ENCODE measurements at regions not wholly inside any gene's neighbourhood (a gene's known extent, or its start where the extent isn't known, plus 50 kb on each side); places are given as distances from the start of the nearest gene placed in this dataset.

GRCh38 chr9:78967596-78968217 is 604.1 kb upstream of the TLE4 start:
- DNase-seq (ENCODE audit: low read depth in 1 of 2, low spot score in 1 of 2): peak in 1 of 2 experiments; percentile 69
- Histone ChIP-seq H3K4me1 (peaks cover 28% of the 10 kb centered on the region), H3K9me3 (no peaks in the 10 kb centered on the region), H3K4me3 (no peak overlapping the region), H3K4me2 (peak overlapping the region; percentile 58), H3K27ac (peak overlapping the region; percentile 57 to 68)
- FAIRE-seq: peak; percentile 18
- ChIA-PET CTCF (no interaction called here), POLR2A (no interaction called here)
- WGBS (ENCODE audit: missing lambda C conversion rate): 20% methylated on average over 3 of the region's 3 CpGs
- 0 out of 5 replicates have a peak, but pooled peaks of 1 of the 2 experiments have one; percentile 18 for TF ChIP-seq JUN (IDR thresholded peaks at IDR 0.05)
- peak in 1 of 2 experiments; percentile 41; a peak in 1 of 5 replicates for TF ChIP-seq EP300 (IDR thresholded peaks at IDR 0.05)
- peak; percentile 87 for TF ChIP-seq GATA3 (IDR thresholded peaks at IDR 0.05; ENCODE audit: borderline replicate concordance)
- TF ChIP-seq ZC3H11A (IDR thresholded peaks at IDR 0.05): no peak
- ATAC-seq: peak in 1 of 2 experiments; percentile 80; a peak in 3 of 6 replicates

- POLR2A ChIA-PET: no interaction called here
- 62% methylated on average over 2 of the region's 2 CpGs for WGBS (ENCODE audit: missing lambda C conversion rate)
- CTCF ChIA-PET: no interaction called here
Measured at GRCh38 chr9:78970375-78970774, 601.4 kb upstream of the TLE4 start.

GRCh38 chr9:78971540-78971939 is 600.2 kb upstream of the TLE4 start:
- H3K4me1 ChIP-seq: peaks cover 39% of the 10 kb centered on the region
- ChIA-PET CTCF (interaction anchor here (0.7 kb wide), 1 partner anchor 100 kb away, joined by 3 read pairs; no protein-coding TSS in a partner anchor), POLR2A (no interaction called here)

More at GRCh38 chr9:78970375-78970774, 601.4 kb upstream of the TLE4 start:
- Histone ChIP-seq H3K27ac (no peak overlapping the region), H3K4me3 (no peak overlapping the region), H3K4me2 (no peak overlapping the region), H3K4me1 (peaks cover 39% of the 10 kb centered on the region), H3K9me3 (no peaks in the 10 kb centered on the region)
- TF ChIP-seq EP300 (IDR thresholded peaks at IDR 0.05) (no peak), NR3C1 (IDR thresholded peaks at IDR 0.05) (no peak)
- ATAC-seq (no peak), DNase-seq (ENCODE audit: low read depth in 1 of 2, low spot score in 1 of 2) (no peak), FAIRE-seq (no peak)

GRCh38 chr9:78972303-78972999 is 599.3 kb upstream of the TLE4 start:
- FAIRE-seq: no peak
- ChIA-PET POLR2A (no interaction called here), CTCF (interaction anchor here (0.7 kb wide), 1 partner anchor 101 kb away, joined by 3 read pairs; no protein-coding TSS in a partner anchor)
- 2% methylated on average over 1 of the region's 1 CpG for WGBS (ENCODE audit: missing lambda C conversion rate)
- DNase-seq (ENCODE audit: low read depth in 1 of 2, low spot score in 1 of 2): no peak
- Histone ChIP-seq H3K4me2 (no peak overlapping the region), H3K4me3 (no peak overlapping the region), H3K4me1 (peaks cover 35% of the 10 kb centered on the region), H3K27ac (peak overlapping the region in 1 of 2 experiments; percentile 48; a peak in 3 of 6 replicates), H3K9me3 (no peaks in the 10 kb centered on the region)
- no peak for ATAC-seq
- no peak for TF ChIP-seq NR3C1 (IDR thresholded peaks at IDR 0.05)
- TF ChIP-seq CHD2 (IDR thresholded peaks at IDR 0.05; ENCODE audit: low read length, partially characterized antibody): no peak
- TF ChIP-seq GATA3 (IDR thresholded peaks at IDR 0.05; ENCODE audit: borderline replicate concordance): no peak
- no peak for TF ChIP-seq EHMT2 (IDR thresholded peaks at IDR 0.05; ENCODE audit: low read depth)
- no peak for TF ChIP-seq POLR2AphosphoS2 (conservative IDR thresholded peaks at IDR 0.05; ENCODE audit: low read length)
- no peak for TF ChIP-seq HOXA7 (CRISPR knock-in tag; IDR thresholded peaks at IDR 0.05)
- TF ChIP-seq HDAC2 (IDR thresholded peaks at IDR 0.05): no peak
- no peak for TF ChIP-seq CHD4 (IDR thresholded peaks at IDR 0.05; ENCODE audit: borderline replicate concordance)
- TF ChIP-seq RNF2 (IDR thresholded peaks at IDR 0.05; ENCODE audit: borderline replicate concordance, low read depth): no peak
- TF ChIP-seq REST (IDR thresholded peaks at IDR 0.05): no peak
- TF ChIP-seq SMC3 (IDR thresholded peaks at IDR 0.05): no peak
- TF ChIP-seq EHF (CRISPR knock-in tag; IDR thresholded peaks at IDR 0.05): no peak
- TF ChIP-seq HEYL (CRISPR knock-in tag; IDR thresholded peaks at IDR 0.05): no peak
- TF ChIP-seq JUN (IDR thresholded peaks at IDR 0.05): no peak
- TF ChIP-seq EP300 (IDR thresholded peaks at IDR 0.05): no peak
- no peak for TF ChIP-seq PBX3 (IDR thresholded peaks at IDR 0.05)
- TF ChIP-seq HOXB5 (CRISPR knock-in tag; IDR thresholded peaks at IDR 0.05): no peak
- no peak for TF ChIP-seq CBX2 (IDR thresholded peaks at IDR 0.05; ENCODE audit: borderline replicate concordance, low read depth)
- no peak for TF ChIP-seq ZC3H11A (IDR thresholded peaks at IDR 0.05)
- no peak for TF ChIP-seq TFCP2L1 (CRISPR knock-in tag; IDR thresholded peaks at IDR 0.05)

More at GRCh38 chr9:78971540-78971939, 600.2 kb upstream of the TLE4 start:
- no peak for DNase-seq (ENCODE audit: low read depth in 1 of 2, low spot score in 1 of 2)
- TF ChIP-seq EHMT2 (IDR thresholded peaks at IDR 0.05; ENCODE audit: low read depth): no peak
- Histone ChIP-seq H3K4me2 (no peak overlapping the region), H3K9me3 (no peaks in the 10 kb centered on the region), H3K4me3 (no peak overlapping the region), H3K27ac (peak overlapping the region in 1 of 2 experiments; percentile 48; a peak in 1 of 6 replicates)
- ATAC-seq: no peak
- no peak for FAIRE-seq
- 47% methylated on average over 4 of the region's 4 CpGs for WGBS (ENCODE audit: missing lambda C conversion rate)
